Subcutaneous abdominal adipose tissue (tissue), 5 donors: ENCODE measurements at regions not wholly inside any gene's neighbourhood (a gene's known extent, or its start where the extent isn't known, plus 50 kb on each side); places are given as distances from the start of the nearest gene placed in this dataset.

Experiments
- H3K27ac ChIP-seq: one replicate; pipeline ENCODE4 v1.7.0; 2013; ENCODE audit warnings: low read depth, mild to moderate bottlenecking, inconsistent platforms, low read length, moderate library complexity
- H3K27me3 ChIP-seq, 5 donors: one replicate each; pipeline ENCODE4 v1.7.0; 2013; ENCODE audit warnings: low read length in 5 of 5, inconsistent platforms in 1 of 5; ENCODE audit not compliant: control insufficient read depth in 5 of 5, insufficient read depth in 4 of 5
- H3K36me3 ChIP-seq, 5 donors: one replicate each; pipeline ENCODE4 v1.7.0; 2013; ENCODE audit warnings: low read length in 5 of 5; ENCODE audit not compliant: control insufficient read depth in 5 of 5, insufficient read depth in 5 of 5
- H3K4me1 ChIP-seq, 5 donors: one replicate each; pipeline ENCODE4 v1.7.0; 2013; ENCODE audit warnings: low read length in 5 of 5, mild to moderate bottlenecking in 3 of 5, moderate library complexity in 1 of 5; ENCODE audit not compliant: control insufficient read depth in 5 of 5, insufficient read depth in 5 of 5
- H3K4me3 ChIP-seq, 5 donors: one replicate each; pipeline ENCODE4 v1.7.0; 2013; ENCODE audit warnings: low read length in 5 of 5, low read depth in 1 of 5
- H3K9ac ChIP-seq, 5 donors: one replicate each; pipeline ENCODE4 v1.7.0; 2013; ENCODE audit warnings: low read length in 5 of 5, mild to moderate bottlenecking in 4 of 5, moderate library complexity in 3 of 5
- H3K9me3 ChIP-seq, 5 donors: one replicate each; pipeline ENCODE4 v1.7.0; 2013; ENCODE audit warnings: low read length in 5 of 5; ENCODE audit not compliant: control insufficient read depth in 5 of 5
- donor health status: healthy.
- donor health status: healthy.
- donor health status: healthy.
- donor health status: healthy.
- donor health status: healthy.

DNA sequence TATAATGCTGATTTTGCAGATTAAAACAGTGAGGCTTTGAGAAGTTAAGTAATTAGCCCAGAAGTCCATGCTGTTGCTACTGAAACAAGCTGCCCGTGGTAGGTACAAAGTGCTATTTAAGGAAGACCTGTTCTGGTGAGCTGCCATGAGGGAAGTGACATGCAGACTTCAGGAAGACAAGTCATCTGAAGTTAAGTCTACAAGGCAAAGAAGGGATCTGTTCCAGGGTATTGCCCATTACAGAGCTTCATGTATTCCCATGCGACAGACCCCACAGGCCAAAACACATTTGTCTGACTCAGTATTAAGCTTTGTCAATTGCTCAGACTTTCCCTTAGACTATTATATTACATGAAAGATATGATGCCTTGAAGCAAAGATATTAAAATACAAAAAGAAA is 520.8 kb downstream of the FBXO15 start:
- Histone ChIP-seq H3K9me3 (no peaks in the 10 kb centered on the region), H3K4me1 (no peaks in the 10 kb centered on the region), H3K27ac (no peak overlapping the region), H3K9ac (no peak overlapping the region), H3K36me3 (no peaks in the 10 kb centered on the region), H3K4me3 (no peak overlapping the region), H3K27me3 (no peaks in the 10 kb centered on the region)

DNA sequence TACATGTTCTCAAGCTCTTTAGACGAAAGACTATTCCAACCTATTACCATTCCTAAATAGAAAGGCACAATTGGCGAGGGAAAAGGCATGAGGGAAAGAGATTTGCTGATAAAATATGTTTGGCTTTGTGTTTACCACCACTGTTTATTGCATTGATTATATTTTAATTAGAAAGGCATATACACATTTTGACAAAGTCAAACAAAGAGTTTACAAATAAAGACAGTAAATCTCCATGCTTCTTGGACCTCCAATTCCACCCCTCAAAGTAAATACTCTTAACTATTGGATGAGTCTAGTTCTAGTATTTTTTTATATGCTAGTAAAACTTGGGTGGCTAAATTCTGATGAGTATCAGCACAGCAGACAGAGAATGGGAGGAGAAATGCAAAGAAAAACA is 521.4 kb downstream of the FBXO15 start:
- Histone ChIP-seq H3K36me3 (no peaks in the 10 kb centered on the region), H3K27me3 (no peaks in the 10 kb centered on the region), H3K27ac (no peak overlapping the region), H3K9me3 (no peaks in the 10 kb centered on the region), H3K4me1 (no peaks in the 10 kb centered on the region), H3K9ac (no peak overlapping the region), H3K4me3 (no peak overlapping the region)

DNA sequence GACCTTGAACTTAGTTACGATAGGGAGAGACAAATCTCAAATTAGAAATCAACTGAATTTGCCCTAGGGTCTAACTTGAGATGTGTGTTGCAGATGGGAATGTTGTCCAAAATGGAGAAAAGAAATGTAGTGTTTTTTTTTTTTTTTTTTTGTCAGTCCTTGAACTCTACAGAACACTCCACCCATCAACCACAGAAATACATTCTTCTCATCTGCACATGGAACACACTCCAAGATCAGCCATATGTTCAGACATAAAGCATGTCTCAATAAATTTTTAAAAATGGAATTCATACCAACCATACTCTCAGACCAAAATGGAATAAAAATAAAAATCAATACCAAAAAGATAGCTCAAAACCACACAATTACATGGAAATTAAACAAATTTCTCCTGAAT is 526.5 kb downstream of the FBXO15 start:
- Histone ChIP-seq H3K27me3 (no peaks in the 10 kb centered on the region), H3K4me3 (no peak overlapping the region), H3K4me1 (no peaks in the 10 kb centered on the region), H3K9ac (no peak overlapping the region), H3K36me3 (no peaks in the 10 kb centered on the region), H3K9me3 (peaks cover 0 to 2% (median 0%) of the 10 kb centered on the region in 5 donors), H3K27ac (no peak overlapping the region)

DNA sequence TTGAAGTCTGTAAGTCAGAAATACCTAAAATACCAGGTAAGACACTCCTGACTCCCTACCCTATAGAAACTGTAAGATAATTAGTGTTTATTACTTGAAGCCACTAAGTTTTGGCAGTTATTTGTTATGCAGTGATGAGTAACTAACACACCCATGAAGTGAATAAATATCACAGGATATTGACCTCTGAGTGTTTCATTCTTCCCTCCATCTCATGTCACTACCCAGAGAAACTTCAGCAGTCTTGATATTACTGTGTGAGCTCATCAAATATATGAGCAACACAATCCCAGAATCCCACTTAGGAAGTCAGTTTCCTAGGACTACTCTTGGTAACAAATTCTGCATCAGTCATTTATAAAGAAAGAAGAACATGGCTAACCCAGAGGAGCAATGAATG is 529.7 kb downstream of the FBXO15 start:
- Histone ChIP-seq H3K27me3 (no peaks in the 10 kb centered on the region), H3K9ac (no peak overlapping the region), H3K9me3 (peaks cover 0 to 2% (median 0%) of the 10 kb centered on the region in 5 donors), H3K27ac (no peak overlapping the region), H3K4me3 (no peak overlapping the region), H3K4me1 (no peaks in the 10 kb centered on the region), H3K36me3 (no peaks in the 10 kb centered on the region)

GRCh38 chr18:73615506-73615905 is 532.1 kb downstream of the FBXO15 start:
- H3K36me3 ChIP-seq: no peaks in the 10 kb centered on the region
- H3K4me3 ChIP-seq: no peak overlapping the region
- no peak overlapping the region for H3K27ac ChIP-seq
- peaks cover 0 to 2% (median 0%) of the 10 kb centered on the region in 5 donors for H3K9me3 ChIP-seq
- H3K9ac ChIP-seq: no peak overlapping the region
- no peaks in the 10 kb centered on the region for H3K27me3 ChIP-seq
- no peaks in the 10 kb centered on the region for H3K4me1 ChIP-seq

DNA sequence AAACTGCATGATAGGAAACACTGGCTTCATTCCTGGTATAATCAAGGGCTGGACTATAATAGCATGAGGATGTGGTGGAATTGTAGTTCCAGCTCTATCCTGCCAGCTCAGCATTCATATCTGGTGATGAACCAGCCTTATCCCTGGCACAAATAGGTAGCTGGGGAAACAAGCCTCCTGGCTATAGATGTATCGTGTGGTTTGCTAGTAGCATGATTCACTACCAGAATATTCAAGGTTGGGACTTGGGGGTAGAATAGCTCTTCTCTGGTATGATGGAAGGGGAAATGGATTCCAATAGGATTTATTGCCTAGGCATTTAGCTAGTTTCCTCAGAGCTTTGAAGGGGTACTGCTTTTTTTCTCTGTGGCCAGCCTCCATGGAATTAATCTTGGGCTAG is 532.8 kb downstream of the FBXO15 start:
- no peaks in the 10 kb centered on the region for H3K27me3 ChIP-seq
- no peak overlapping the region for H3K9ac ChIP-seq
- H3K9me3 ChIP-seq: peaks cover 0 to 2% (median 0%) of the 10 kb centered on the region in 5 donors
- H3K4me1 ChIP-seq: no peaks in the 10 kb centered on the region
- H3K36me3 ChIP-seq: no peaks in the 10 kb centered on the region
- H3K27ac ChIP-seq: no peak overlapping the region
- no peak overlapping the region for H3K4me3 ChIP-seq

GRCh38 chr18:73613706-73614340 is 533.8 kb downstream of the FBXO15 start:
- Histone ChIP-seq H3K4me1 (no peaks in the 10 kb centered on the region), H3K27ac (no peak overlapping the region), H3K27me3 (no peaks in the 10 kb centered on the region), H3K36me3 (no peaks in the 10 kb centered on the region), H3K9ac (no peak overlapping the region), H3K4me3 (no peak overlapping the region), H3K9me3 (peaks cover 0 to 2% (median 0%) of the 10 kb centered on the region in 5 donors)

- H3K4me3 ChIP-seq: no peak overlapping the region
- H3K36me3 ChIP-seq: no peaks in the 10 kb centered on the region
- no peak overlapping the region for H3K9ac ChIP-seq
- no peak overlapping the region for H3K27ac ChIP-seq
- H3K4me1 ChIP-seq: no peaks in the 10 kb centered on the region
- H3K27me3 ChIP-seq: no peaks in the 10 kb centered on the region
- no peaks in the 10 kb centered on the region for H3K9me3 ChIP-seq
Observed at GRCh38 chr18:73597832-73598615, 549.6 kb downstream of the FBXO15 start.

- no peak overlapping the region for H3K9ac ChIP-seq
- H3K9me3 ChIP-seq: no peaks in the 10 kb centered on the region
- no peaks in the 10 kb centered on the region for H3K27me3 ChIP-seq
- H3K4me1 ChIP-seq: no peaks in the 10 kb centered on the region
- H3K27ac ChIP-seq: no peak overlapping the region
- no peaks in the 10 kb centered on the region for H3K36me3 ChIP-seq
- no peak overlapping the region for H3K4me3 ChIP-seq
Observed at GRCh38 chr18:73594749-73595148, 552.9 kb downstream of the FBXO15 start.

- H3K36me3 ChIP-seq: no peaks in the 10 kb centered on the region
- no peak overlapping the region for H3K9ac ChIP-seq
- H3K9me3 ChIP-seq: no peaks in the 10 kb centered on the region
- H3K27me3 ChIP-seq: no peaks in the 10 kb centered on the region
- no peak overlapping the region for H3K4me3 ChIP-seq
- no peak overlapping the region for H3K27ac ChIP-seq
- H3K4me1 ChIP-seq: no peaks in the 10 kb centered on the region
Observed at GRCh38 chr18:73593207-73593606, 554.4 kb downstream of the FBXO15 start.
